Calu3 (cell line): ENCODE measurements at regions not wholly inside any gene's neighbourhood (a gene's known extent, or its start where the extent isn't known, plus 50 kb on each side); places are given as distances from the start of the nearest gene placed in this dataset.

Source experiments
- BruUV-seq: library from RNA; stranded (reverse); fragments of 400-500 nt; replicated peaks from 2 replicates; lab custom pipeline; 2021; lab: Mats Ljungman, UMichigan
- CTCF ChIA-PET: fragments of 300-600 bp; sonication (Branson Sonifier 250); formaldehyde crosslinking; loops from one replicate; lab custom pipeline; 2022; ENCODE audit warnings: antibody characterized with exemption; lab: Charles Lee
- DNase-seq: peaks from one replicate; pipeline ENCODE4 v3.0.0; 2022
- H3K27ac Mint-ChIP-seq: one replicate; pipeline ENCODE4 v1.8.0; 2022; ENCODE audit warnings: mixed read lengths; ENCODE audit not compliant: unreplicated experiment
- H3K27me3 Mint-ChIP-seq: one replicate; pipeline ENCODE4 v1.8.0; 2022; ENCODE audit warnings: mixed read lengths; ENCODE audit not compliant: unreplicated experiment
- H3K36me3 Mint-ChIP-seq: one replicate; pipeline ENCODE4 v1.8.0; 2022; ENCODE audit warnings: mild to moderate bottlenecking, moderate library complexity, mixed read lengths; ENCODE audit not compliant: insufficient read depth, unreplicated experiment
- H3K4me1 Mint-ChIP-seq: one replicate; pipeline ENCODE4 v1.8.0; 2022; ENCODE audit warnings: mild to moderate bottlenecking, low read depth, mixed read lengths; ENCODE audit not compliant: unreplicated experiment
- H3K4me3 Mint-ChIP-seq: one replicate; pipeline ENCODE4 v1.8.0; 2022; ENCODE audit warnings: mild to moderate bottlenecking, low read depth, moderate library complexity, mixed read lengths; ENCODE audit not compliant: unreplicated experiment
- H3K9me3 Mint-ChIP-seq: one replicate; pipeline ENCODE4 v1.8.0; 2022; ENCODE audit warnings: low read depth, mixed read lengths; ENCODE audit not compliant: unreplicated experiment
- CTCF ChIP-seq: fragments of 200-600 bp; IDR thresholded peaks from one replicate; pipeline ENCODE4 v1.8.0; 2022; ENCODE audit warnings: antibody characterized with exemption; ENCODE audit not compliant: unreplicated experiment
- intact Hi-C: fragments of 100-400 bp; cut with micrococcal nuclease; formaldehyde crosslinking; loops from one replicate; pipeline ENCODE4 v1.10.0; 2022; ENCODE audit not compliant: unreplicated experiment

GRCh38 chr20:24718277-24718676 lies 230.8 kb upstream of the CST7 start:
- no peaks in the 10 kb centered on the region for H3K9me3 Mint-ChIP-seq
- intact Hi-C loops, result no loop called here
- CTCF ChIA-PET, result no interaction called here
- H3K4me1 Mint-ChIP-seq, result no peaks in the 10 kb centered on the region
- H3K36me3 Mint-ChIP-seq, result no peaks in the 10 kb centered on the region
- TF ChIP-seq CTCF, result no peak
- H3K27me3 Mint-ChIP-seq, result peaks cover 33% of the 10 kb centered on the region
- no peak for DNase-seq
- no peak overlapping the region for H3K27ac Mint-ChIP-seq
- H3K4me3 Mint-ChIP-seq, result no peak overlapping the region
- BruUV-seq, result no TSS peak

- H3K36me3 Mint-ChIP-seq, result no peaks in the 10 kb centered on the region
- no peak for TF ChIP-seq CTCF
- no peak overlapping the region for H3K27ac Mint-ChIP-seq
- DNase-seq, result no peak
- no peak overlapping the region for H3K4me3 Mint-ChIP-seq
- no TSS peak for BruUV-seq
- CTCF ChIA-PET, result no interaction called here
- no peaks in the 10 kb centered on the region for H3K4me1 Mint-ChIP-seq
- H3K9me3 Mint-ChIP-seq, result no peaks in the 10 kb centered on the region
- peaks cover 37% of the 10 kb centered on the region for H3K27me3 Mint-ChIP-seq
- intact Hi-C loops, result no loop called here
Measured at GRCh38 chr20:24718696-24719095, 230.4 kb upstream of the CST7 start.

- intact Hi-C loops, result no loop called here
- BruUV-seq, result no TSS peak
- Mint-ChIP-seq H3K27me3 (peaks cover 58% of the 10 kb centered on the region), H3K36me3 (no peaks in the 10 kb centered on the region), H3K4me3 (no peak overlapping the region), H3K9me3 (no peaks in the 10 kb centered on the region), H3K27ac (no peak overlapping the region), H3K4me1 (no peaks in the 10 kb centered on the region)
- no peak for DNase-seq
- CTCF ChIA-PET, result no interaction called here
- TF ChIP-seq CTCF, result no peak
Measured at GRCh38 chr20:24720957-24721356, 228.1 kb upstream of the CST7 start.

- intact Hi-C loops, result no loop called here
- no peak for DNase-seq
- no TSS peak for BruUV-seq
- Mint-ChIP-seq H3K27me3 (peaks cover 50% of the 10 kb centered on the region), H3K4me1 (no peaks in the 10 kb centered on the region), H3K4me3 (no peak overlapping the region), H3K9me3 (no peaks in the 10 kb centered on the region), H3K27ac (no peak overlapping the region), H3K36me3 (no peaks in the 10 kb centered on the region)
- CTCF ChIA-PET, result no interaction called here
- TF ChIP-seq CTCF, result no peak
Measured at GRCh38 chr20:24721891-24722568, 227.0 kb upstream of the CST7 start.
